T-helper 2 cell treated with Interferon-gamma antibody and Interleukin-4, amounts not matched to agents 5 μg/mL and 100 μg/mL, for 36 hours (primary cell): ENCODE measurements at regions not wholly inside any gene's neighbourhood (a gene's known extent, or its start where the extent isn't known, plus 50 kb on each side); places are given as distances from the start of the nearest gene placed in this dataset.
"Not testable (repeated sequence)": the region's sequence is repeated elsewhere in the genome, so short reads cannot be mapped to it uniquely, and the experiment has no call there.

Source experiments
- DNase-seq: peaks from one replicate; pipeline ENCODE4 v3.0.0; 2021; ENCODE audit warnings: low spot score
- H3K27ac Mint-ChIP-seq: one replicate; pipeline ENCODE4 v1.8.0; 2021; ENCODE audit warnings: mild to moderate bottlenecking, mixed read lengths
- H3K27me3 Mint-ChIP-seq: one replicate; pipeline ENCODE4 v1.8.0; 2021; ENCODE audit warnings: low read depth, mixed read lengths
- H3K36me3 Mint-ChIP-seq: one replicate; pipeline ENCODE4 v1.8.0; 2021; ENCODE audit warnings: low read depth, mixed read lengths
- H3K4me1 Mint-ChIP-seq: one replicate; pipeline ENCODE4 v1.8.0; 2021; ENCODE audit warnings: low read depth, mixed read lengths
- H3K4me3 Mint-ChIP-seq: one replicate; pipeline ENCODE4 v1.8.0; 2022; ENCODE audit warnings: mild to moderate bottlenecking, moderate library complexity, mixed read lengths
- H3K9me3 Mint-ChIP-seq: one replicate; pipeline ENCODE4 v1.8.0; 2021; ENCODE audit warnings: mixed read lengths

DNA sequence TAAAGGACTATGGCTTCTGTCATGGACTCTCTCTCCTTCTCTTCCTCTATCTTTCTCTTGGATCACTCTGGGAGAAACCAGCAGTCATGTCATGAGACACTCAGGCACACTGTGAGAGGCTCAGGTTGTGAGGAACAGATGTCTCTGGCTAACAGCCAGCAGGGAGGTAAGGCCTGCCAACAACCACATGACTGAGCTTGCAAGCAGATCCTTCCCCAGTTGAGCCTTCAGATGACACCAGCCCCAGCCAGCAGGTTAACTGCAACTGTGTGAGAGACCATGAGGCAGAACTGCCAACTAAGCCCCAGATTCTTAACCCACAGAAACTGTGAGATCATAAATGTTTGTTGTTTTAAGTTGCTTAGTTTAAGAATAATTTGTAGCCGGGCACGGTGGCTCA, 90.6 kb downstream of the VCPKMT start:
- peaks cover 23% of the 10 kb centered on the region for H3K4me1 Mint-ChIP-seq
- H3K4me3 Mint-ChIP-seq, result no peak overlapping the region
- no peak for DNase-seq
- H3K27me3 Mint-ChIP-seq, result no peaks in the 10 kb centered on the region
- peaks cover 21% of the 10 kb centered on the region for H3K9me3 Mint-ChIP-seq
- H3K36me3 Mint-ChIP-seq, result peaks cover 27% of the 10 kb centered on the region
- no peak overlapping the region for H3K27ac Mint-ChIP-seq

DNA sequence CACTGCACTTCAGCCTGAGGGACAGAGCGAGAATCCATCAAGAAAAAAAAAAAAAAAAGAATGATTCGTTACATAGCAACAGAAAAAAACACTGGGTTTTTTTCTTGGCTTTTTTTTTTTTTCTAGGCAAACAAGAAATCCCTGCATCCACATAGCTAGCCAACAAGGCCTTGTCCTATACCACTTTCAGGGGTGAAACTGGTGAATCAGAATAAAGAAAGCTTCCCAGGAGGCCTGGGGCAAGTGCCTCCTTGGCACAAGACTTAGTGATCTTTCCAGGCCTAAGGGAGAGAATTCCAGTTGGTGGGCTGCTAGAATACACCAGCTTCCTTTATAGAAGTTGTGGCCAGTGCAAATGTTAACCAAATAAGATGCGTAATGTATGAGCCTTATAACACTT, 90.0 kb downstream of the VCPKMT start:
- Mint-ChIP-seq H3K9me3 (peaks cover 15% of the 10 kb centered on the region), H3K27me3 (no peaks in the 10 kb centered on the region)

GRCh38 chr14:50027816-50028215, 88.6 kb downstream of the VCPKMT start:
- no peak overlapping the region for H3K4me3 Mint-ChIP-seq
- peaks cover 23% of the 10 kb centered on the region for H3K36me3 Mint-ChIP-seq
- DNase-seq, result no peak
- H3K9me3 Mint-ChIP-seq, result peaks cover 14% of the 10 kb centered on the region
- H3K27me3 Mint-ChIP-seq, result no peaks in the 10 kb centered on the region
- no peak overlapping the region for H3K27ac Mint-ChIP-seq
- H3K4me1 Mint-ChIP-seq, result peaks cover 14% of the 10 kb centered on the region

More for the DNA sequence above, 90.0 kb downstream of the VCPKMT start:
- DNase-seq, result no peak
- peaks cover 25% of the 10 kb centered on the region for H3K36me3 Mint-ChIP-seq
- no peak overlapping the region for H3K27ac Mint-ChIP-seq
- H3K4me3 Mint-ChIP-seq, result no peak overlapping the region
- H3K4me1 Mint-ChIP-seq, result peaks cover 21% of the 10 kb centered on the region

- DNase-seq, result no peak
- Mint-ChIP-seq H3K27me3 (no peaks in the 10 kb centered on the region), H3K4me1 (peaks cover 12% of the 10 kb centered on the region), H3K36me3 (peaks cover 19% of the 10 kb centered on the region), H3K9me3 (peaks cover 14% of the 10 kb centered on the region), H3K4me3 (no peak overlapping the region), H3K27ac (no peak overlapping the region)
Observed at GRCh38 chr14:50028458-50028857, 87.9 kb downstream of the VCPKMT start.

GRCh38 chr14:50030036-50030435, 86.3 kb downstream of the VCPKMT start:
- H3K36me3 Mint-ChIP-seq, result peaks cover 18% of the 10 kb centered on the region

GRCh38 chr14:50030911-50031310, 85.5 kb downstream of the VCPKMT start:
- peak overlapping the region; percentile 26 for H3K27ac Mint-ChIP-seq
- not testable (repeated sequence) for H3K4me3 Mint-ChIP-seq, H3K27me3 Mint-ChIP-seq, DNase-seq, H3K4me1 Mint-ChIP-seq, H3K9me3 Mint-ChIP-seq
- H3K36me3 Mint-ChIP-seq, result peaks cover 11% of the 10 kb centered on the region

More at GRCh38 chr14:50030036-50030435, 86.3 kb downstream of the VCPKMT start:
- Mint-ChIP-seq H3K4me1 (peaks cover 12% of the 10 kb centered on the region), H3K27ac (no peak overlapping the region), H3K9me3 (peaks cover 10% of the 10 kb centered on the region), H3K4me3 (no peak overlapping the region), H3K27me3 (no peaks in the 10 kb centered on the region)
- no peak for DNase-seq

GRCh38 chr14:50031602-50032313, 84.6 kb downstream of the VCPKMT start:
- H3K4me3 Mint-ChIP-seq, result no peak overlapping the region
- H3K36me3 Mint-ChIP-seq, result peaks cover 11% of the 10 kb centered on the region
- H3K27me3 Mint-ChIP-seq, result no peaks in the 10 kb centered on the region
- H3K4me1 Mint-ChIP-seq, result peaks cover 9% of the 10 kb centered on the region
- no peaks in the 10 kb centered on the region for H3K9me3 Mint-ChIP-seq
- H3K27ac Mint-ChIP-seq, result no peak overlapping the region
- DNase-seq, result no peak

DNA sequence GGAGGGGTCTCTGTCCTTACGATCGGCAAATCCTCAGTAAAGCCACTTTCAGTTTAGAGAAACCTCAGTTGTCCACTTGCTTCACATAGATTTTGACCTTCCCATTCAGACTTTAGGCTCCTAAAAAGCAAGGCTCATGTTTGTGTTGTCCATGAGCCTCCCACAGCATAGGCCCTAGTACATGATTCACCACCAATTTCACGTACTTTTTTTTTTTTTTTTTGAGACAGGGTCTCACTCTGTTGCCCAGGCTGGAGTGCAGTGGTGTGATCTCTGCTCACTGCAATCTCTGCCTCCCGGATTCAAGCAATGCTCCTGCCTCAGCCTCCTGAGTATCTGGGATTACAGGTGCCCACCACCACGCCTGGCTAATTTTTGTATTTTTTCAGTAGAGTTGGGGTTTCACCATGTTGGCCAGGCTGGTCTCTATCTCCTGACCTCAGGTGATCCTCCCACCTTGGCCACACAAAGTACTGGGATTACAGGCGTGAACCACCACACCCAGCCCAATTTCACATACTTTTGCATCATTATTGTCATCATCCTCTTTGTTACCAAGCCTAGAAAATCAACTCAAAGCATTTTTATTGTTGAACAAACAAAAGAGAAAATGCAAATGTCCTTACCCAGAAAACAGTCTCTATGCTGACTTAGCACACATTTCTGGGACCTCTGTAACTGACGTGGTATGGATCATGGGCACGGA, 83.8 kb downstream of the VCPKMT start:
- not testable (repeated sequence) for H3K27ac Mint-ChIP-seq, H3K4me1 Mint-ChIP-seq, DNase-seq, H3K9me3 Mint-ChIP-seq, H3K4me3 Mint-ChIP-seq, H3K27me3 Mint-ChIP-seq
- peaks cover 15% of the 10 kb centered on the region for H3K36me3 Mint-ChIP-seq

DNA sequence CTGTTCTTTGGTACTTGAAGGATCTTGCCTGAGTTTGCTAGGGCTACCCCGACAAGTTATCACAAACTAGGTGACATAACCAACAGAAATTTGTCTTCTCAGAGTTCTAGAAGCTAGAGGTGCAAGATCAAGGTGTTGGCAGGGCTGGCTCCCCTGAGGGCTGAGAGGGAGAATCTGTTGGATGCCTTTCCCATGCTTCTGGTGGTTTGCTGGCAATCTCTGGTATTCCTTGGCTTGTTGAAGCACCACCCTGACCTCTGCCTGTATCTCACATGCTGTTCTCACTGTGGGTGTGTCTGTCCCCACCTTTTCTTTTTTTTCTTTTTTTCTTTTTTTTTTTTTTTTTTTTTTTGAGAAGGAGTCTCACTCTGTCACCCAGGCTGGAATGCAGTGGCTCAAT, 81.2 kb downstream of the VCPKMT start:
- peaks cover 14% of the 10 kb centered on the region for H3K36me3 Mint-ChIP-seq
- no peak for DNase-seq
- no peak overlapping the region for H3K4me3 Mint-ChIP-seq
- no peaks in the 10 kb centered on the region for H3K9me3 Mint-ChIP-seq
- no peak overlapping the region for H3K27ac Mint-ChIP-seq
- no peaks in the 10 kb centered on the region for H3K27me3 Mint-ChIP-seq
- H3K4me1 Mint-ChIP-seq, result peaks cover 33% of the 10 kb centered on the region

DNA sequence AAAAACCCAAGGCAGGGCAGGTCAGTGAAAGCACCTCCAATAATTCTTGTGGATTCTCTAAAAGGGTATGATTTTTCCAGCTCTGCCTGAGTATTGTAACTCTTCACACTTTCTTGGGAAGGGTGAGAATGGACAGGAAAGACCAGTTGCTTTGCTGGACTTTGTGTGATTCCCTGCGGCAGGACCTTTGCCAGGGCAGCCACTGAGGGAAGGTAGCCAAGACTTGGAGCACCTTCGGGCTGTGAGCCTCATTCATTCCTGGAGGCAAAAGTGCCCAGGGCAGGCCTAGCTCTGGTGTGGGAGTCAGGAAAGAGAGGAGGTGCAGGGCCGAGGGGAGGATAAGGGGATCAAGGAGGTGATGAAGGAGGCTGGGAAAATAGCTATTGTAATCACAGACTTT, 80.2 kb downstream of the VCPKMT start:
- DNase-seq, result no peak
- no peak overlapping the region for H3K4me3 Mint-ChIP-seq
- H3K4me1 Mint-ChIP-seq, result peaks cover 38% of the 10 kb centered on the region
- no peak overlapping the region for H3K27ac Mint-ChIP-seq
- no peaks in the 10 kb centered on the region for H3K27me3 Mint-ChIP-seq
- no peaks in the 10 kb centered on the region for H3K9me3 Mint-ChIP-seq
- H3K36me3 Mint-ChIP-seq, result peaks cover 13% of the 10 kb centered on the region

DNA sequence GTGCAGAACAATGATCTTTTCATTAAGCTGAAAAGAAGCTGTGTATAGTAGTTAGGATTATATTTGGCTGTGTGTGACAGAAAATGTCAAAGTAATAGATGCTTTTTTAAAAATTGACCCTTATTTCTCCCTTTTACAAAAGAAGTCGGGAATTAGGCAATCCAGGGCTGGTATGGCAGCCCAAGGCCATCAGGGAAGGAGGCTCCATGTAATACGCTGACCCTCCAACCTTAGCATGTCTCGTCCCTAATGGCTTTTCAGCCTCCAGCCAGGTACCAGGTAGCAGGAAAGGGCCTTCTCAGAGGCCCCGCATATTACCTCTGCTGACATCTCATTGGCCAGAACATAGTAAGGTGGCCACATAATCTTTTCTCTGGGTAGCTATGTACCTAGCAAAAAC, 79.7 kb downstream of the VCPKMT start:
- DNase-seq, result no peak
- Mint-ChIP-seq H3K9me3 (no peaks in the 10 kb centered on the region), H3K4me1 (peaks cover 41% of the 10 kb centered on the region), H3K36me3 (peaks cover 14% of the 10 kb centered on the region), H3K27ac (no peak overlapping the region), H3K4me3 (no peak overlapping the region), H3K27me3 (no peaks in the 10 kb centered on the region)

GRCh38 chr14:50037240-50037639, 79.1 kb downstream of the VCPKMT start:
- Mint-ChIP-seq H3K27me3 (no peaks in the 10 kb centered on the region), H3K9me3 (no peaks in the 10 kb centered on the region), H3K4me3 (no peak overlapping the region), H3K27ac (no peak overlapping the region), H3K36me3 (peaks cover 12% of the 10 kb centered on the region), H3K4me1 (peaks cover 43% of the 10 kb centered on the region)
- no peak for DNase-seq

- H3K36me3 Mint-ChIP-seq, result peaks cover 12% of the 10 kb centered on the region
- no peak for DNase-seq
- peak overlapping the region; percentile 87 for H3K27ac Mint-ChIP-seq
- no peaks in the 10 kb centered on the region for H3K27me3 Mint-ChIP-seq
- H3K4me3 Mint-ChIP-seq, result no peak overlapping the region
- peaks cover 43% of the 10 kb centered on the region for H3K4me1 Mint-ChIP-seq
- no peaks in the 10 kb centered on the region for H3K9me3 Mint-ChIP-seq
Observed at GRCh38 chr14:50037852-50038251, 78.5 kb downstream of the VCPKMT start.

DNA sequence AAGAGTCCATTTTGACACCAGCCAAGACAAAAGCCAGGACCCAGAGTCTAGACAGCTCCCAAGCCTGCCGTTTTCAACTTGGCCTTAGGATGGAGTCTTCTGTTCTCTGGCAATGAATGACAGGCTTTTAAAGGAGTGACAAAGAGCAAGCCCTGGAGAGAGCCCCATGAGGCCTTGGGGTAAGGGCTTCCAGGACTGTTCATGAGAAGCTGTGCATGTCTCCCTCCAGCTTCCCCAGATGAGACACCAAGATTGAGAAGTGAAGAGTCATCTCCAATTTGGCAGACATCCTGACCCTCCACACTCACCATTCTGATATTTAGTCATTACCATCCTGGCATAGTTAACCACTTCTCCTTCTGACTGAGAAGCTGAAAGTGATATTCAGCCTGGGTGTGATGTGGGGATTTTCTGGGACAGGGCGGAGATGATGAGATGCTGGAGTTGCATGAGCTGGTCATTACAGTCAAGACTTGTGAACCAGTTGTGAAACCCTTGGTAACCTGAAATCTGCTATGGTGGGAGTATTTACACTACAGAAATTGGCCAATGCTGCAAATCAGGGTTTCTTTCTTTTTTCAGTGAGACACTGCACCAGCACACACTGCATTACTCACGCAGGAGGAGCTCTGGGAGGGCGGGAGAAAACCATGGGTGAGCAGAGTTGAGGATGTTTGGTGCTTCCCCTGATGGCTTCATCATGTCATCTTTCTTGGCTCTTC, 77.8 kb downstream of the VCPKMT start:
- H3K9me3 Mint-ChIP-seq, result no peaks in the 10 kb centered on the region
- peaks cover 43% of the 10 kb centered on the region for H3K4me1 Mint-ChIP-seq
- H3K27me3 Mint-ChIP-seq, result no peaks in the 10 kb centered on the region
- peak; percentile 89 for DNase-seq
- H3K27ac Mint-ChIP-seq, result peak overlapping the region; percentile 87
- peaks cover 12% of the 10 kb centered on the region for H3K36me3 Mint-ChIP-seq
- peak overlapping the region; percentile 60 for H3K4me3 Mint-ChIP-seq
